ENCODE measurements at regions not wholly inside any gene's neighbourhood (a gene's known extent, or its start where the extent isn't known, plus 50 kb on each side); places are given as distances from the start of the nearest gene placed in this dataset.

DNA sequence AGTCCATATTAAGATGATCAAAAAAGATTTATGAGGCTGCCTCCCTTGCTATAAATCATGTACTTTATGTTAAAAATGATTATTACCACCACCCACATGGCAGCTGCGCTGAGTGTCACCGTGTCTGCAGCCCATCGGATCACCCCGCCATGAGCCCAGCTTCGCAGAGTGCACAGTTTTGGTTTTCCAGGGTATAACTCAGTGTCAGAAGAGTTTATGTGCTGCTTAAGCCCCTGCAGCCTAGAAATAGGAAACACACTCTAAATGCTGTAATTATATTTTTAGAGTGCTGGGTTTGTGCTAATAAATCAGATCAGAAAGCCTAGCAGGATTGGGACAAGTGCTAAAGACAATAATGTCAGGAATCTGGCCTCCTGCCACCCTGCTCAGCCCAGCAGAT lies 54.7 kb upstream of the ONECUT1 start:
- no peak overlapping the region for H3K27ac ChIP-seq
- TF ChIP-seq, protein P1, sequence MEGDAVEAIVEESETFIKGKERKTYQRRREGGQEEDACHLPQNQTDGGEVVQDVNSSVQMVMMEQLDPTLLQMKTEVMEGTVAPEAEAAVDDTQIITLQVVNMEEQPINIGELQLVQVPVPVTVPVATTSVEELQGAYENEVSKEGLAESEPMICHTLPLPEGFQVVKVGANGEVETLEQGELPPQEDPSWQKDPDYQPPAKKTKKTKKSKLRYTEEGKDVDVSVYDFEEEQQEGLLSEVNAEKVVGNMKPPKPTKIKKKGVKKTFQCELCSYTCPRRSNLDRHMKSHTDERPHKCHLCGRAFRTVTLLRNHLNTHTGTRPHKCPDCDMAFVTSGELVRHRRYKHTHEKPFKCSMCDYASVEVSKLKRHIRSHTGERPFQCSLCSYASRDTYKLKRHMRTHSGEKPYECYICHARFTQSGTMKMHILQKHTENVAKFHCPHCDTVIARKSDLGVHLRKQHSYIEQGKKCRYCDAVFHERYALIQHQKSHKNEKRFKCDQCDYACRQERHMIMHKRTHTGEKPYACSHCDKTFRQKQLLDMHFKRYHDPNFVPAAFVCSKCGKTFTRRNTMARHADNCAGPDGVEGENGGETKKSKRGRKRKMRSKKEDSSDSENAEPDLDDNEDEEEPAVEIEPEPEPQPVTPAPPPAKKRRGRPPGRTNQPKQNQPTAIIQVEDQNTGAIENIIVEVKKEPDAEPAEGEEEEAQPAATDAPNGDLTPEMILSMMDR (conservative IDR thresholded peaks at IDR 0.05) = no peak
- no peak for TF ChIP-seq ZFX (IDR thresholded peaks at IDR 0.05)

Measured in C4-2B (cell line).